ENCODE measurements at regions not wholly inside any gene's neighbourhood (a gene's known extent, or its start where the extent isn't known, plus 50 kb on each side); places are given as distances from the start of the nearest gene placed in this dataset.

GRCh38 chr18:2340335-2340734 lies 231.0 kb downstream of the METTL4 start:
- H4K8ac ChIP-seq (ENCODE audit: low read depth, low read length) = no peak overlapping the region
- H3K9ac ChIP-seq (ENCODE audit: low read length) = no peak overlapping the region
- H3K9me3 ChIP-seq (ENCODE audit: insufficient read depth, low read depth, low read length) = no peaks in the 10 kb centered on the region
- no peaks in the 10 kb centered on the region for H3K27me3 ChIP-seq (ENCODE audit: insufficient read depth, low read length)
- H3K4me3 ChIP-seq (ENCODE audit: low read depth, low read length) = no peak overlapping the region
- no peak overlapping the region for H3K18ac ChIP-seq (ENCODE audit: low read length)
- H3K79me2 ChIP-seq (ENCODE audit: control insufficient read depth, insufficient read depth, low read length, poor library complexity) = no peaks in the 10 kb centered on the region
- no peak overlapping the region for H4K91ac ChIP-seq (ENCODE audit: low read depth, low read length)
- no peak overlapping the region for H3K14ac ChIP-seq (ENCODE audit: low read length)
- no peak overlapping the region for H3K23ac ChIP-seq (ENCODE audit: low read length)
- no peak overlapping the region for H4K12ac ChIP-seq (ENCODE audit: low read depth, low read length)
- no CpG with 5 or more reads among the region's 4 CpGs for WGBS (ENCODE audit: extremely low coverage, insufficient coverage, insufficient read length)
- H3K36me3 ChIP-seq (ENCODE audit: control insufficient read depth in 1 of 2, insufficient read depth in 2 of 2, low read length in 2 of 2) = no peaks in the 10 kb centered on the region
- DNase-seq = no peak
- no peak overlapping the region for H3K27ac ChIP-seq (ENCODE audit: low read depth, low read length)
- no peak overlapping the region for H2AFZ ChIP-seq (ENCODE audit: insufficient read depth, low read length, poor library complexity)
- no peak overlapping the region for H2BK5ac ChIP-seq (ENCODE audit: low read depth, low read length, poor library complexity)
- H3K4me1 ChIP-seq (ENCODE audit: control insufficient read depth in 1 of 2, insufficient read depth in 2 of 2, low read length in 2 of 2) = peaks cover 4% of the 10 kb centered on the region in 2 experiments
- no peak overlapping the region for H2BK12ac ChIP-seq (ENCODE audit: low read length)
- H2AK5ac ChIP-seq (ENCODE audit: low read length) = no peak overlapping the region
- no peak overlapping the region for H3K4ac ChIP-seq (ENCODE audit: low read depth, low read length)
- no peak overlapping the region for H3K4me2 ChIP-seq (ENCODE audit: low read length)
- H2BK120ac ChIP-seq (ENCODE audit: insufficient read depth, low read length, poor library complexity) = no peak overlapping the region
- H3K79me1 ChIP-seq (ENCODE audit: low read length) = peaks cover 2% of the 10 kb centered on the region

GRCh38 chr18:2348003-2348402 lies 223.3 kb downstream of the METTL4 start:
- Histone ChIP-seq H4K12ac (ENCODE audit: low read depth, low read length) (no peak overlapping the region), H3K23ac (ENCODE audit: low read length) (no peak overlapping the region), H3K4ac (ENCODE audit: low read depth, low read length) (no peak overlapping the region), H4K8ac (ENCODE audit: low read depth, low read length) (no peak overlapping the region), H3K4me3 (ENCODE audit: low read depth, low read length) (no peak overlapping the region), H2AFZ (ENCODE audit: insufficient read depth, low read length, poor library complexity) (no peak overlapping the region), H3K14ac (ENCODE audit: low read length) (no peak overlapping the region), H3K79me1 (ENCODE audit: low read length) (peaks cover 8% of the 10 kb centered on the region), H2BK12ac (ENCODE audit: low read length) (no peak overlapping the region), H3K4me1 (ENCODE audit: control insufficient read depth in 1 of 2, insufficient read depth in 2 of 2, low read length in 2 of 2) (peaks cover 8% of the 10 kb centered on the region in 2 experiments), H2BK5ac (ENCODE audit: low read depth, low read length, poor library complexity) (no peak overlapping the region), H3K36me3 (ENCODE audit: control insufficient read depth in 1 of 2, insufficient read depth in 2 of 2, low read length in 2 of 2) (no peaks in the 10 kb centered on the region), H3K27ac (ENCODE audit: low read depth, low read length) (no peak overlapping the region), H3K18ac (ENCODE audit: low read length) (no peak overlapping the region), H3K79me2 (ENCODE audit: control insufficient read depth, insufficient read depth, low read length, poor library complexity) (no peaks in the 10 kb centered on the region), H2BK120ac (ENCODE audit: insufficient read depth, low read length, poor library complexity) (no peak overlapping the region), H2AK5ac (ENCODE audit: low read length) (no peak overlapping the region), H3K9me3 (ENCODE audit: insufficient read depth, low read depth, low read length) (no peaks in the 10 kb centered on the region), H3K4me2 (ENCODE audit: low read length) (no peak overlapping the region), H3K27me3 (ENCODE audit: insufficient read depth, low read length) (no peaks in the 10 kb centered on the region), H4K91ac (ENCODE audit: low read depth, low read length) (no peak overlapping the region), H3K9ac (ENCODE audit: low read length) (no peak overlapping the region)
- DNase-seq = no peak
- no CpG with 5 or more reads among the region's 5 CpGs for WGBS (ENCODE audit: extremely low coverage, insufficient coverage, insufficient read length)

GRCh38 chr18:2351126-2351850 lies 220.0 kb downstream of the METTL4 start:
- H3K79me1 ChIP-seq (ENCODE audit: low read length) = peaks cover 8% of the 10 kb centered on the region
- H2BK5ac ChIP-seq (ENCODE audit: low read depth, low read length, poor library complexity) = peak overlapping the region; percentile 80
- H3K18ac ChIP-seq (ENCODE audit: low read length) = peak overlapping the region; percentile 73
- H3K23ac ChIP-seq (ENCODE audit: low read length) = no peak overlapping the region
- no peak overlapping the region for H3K9ac ChIP-seq (ENCODE audit: low read length)
- H4K8ac ChIP-seq (ENCODE audit: low read depth, low read length) = peak overlapping the region; percentile 80
- H3K9me3 ChIP-seq (ENCODE audit: insufficient read depth, low read depth, low read length) = no peaks in the 10 kb centered on the region
- no peak overlapping the region for H3K4me3 ChIP-seq (ENCODE audit: low read depth, low read length)
- peak; percentile 62 to 67 for DNase-seq
- H2BK120ac ChIP-seq (ENCODE audit: insufficient read depth, low read length, poor library complexity) = peak overlapping the region; percentile 87
- no peaks in the 10 kb centered on the region for H3K79me2 ChIP-seq (ENCODE audit: control insufficient read depth, insufficient read depth, low read length, poor library complexity)
- H3K27me3 ChIP-seq (ENCODE audit: insufficient read depth, low read length) = no peaks in the 10 kb centered on the region
- peak overlapping the region; percentile 61 for H3K14ac ChIP-seq (ENCODE audit: low read length)
- H2AK5ac ChIP-seq (ENCODE audit: low read length) = no peak overlapping the region
- peak overlapping the region; percentile 49 for H3K4me2 ChIP-seq (ENCODE audit: low read length)
- peak overlapping the region; percentile 71 for H3K27ac ChIP-seq (ENCODE audit: low read depth, low read length)
- H2AFZ ChIP-seq (ENCODE audit: insufficient read depth, low read length, poor library complexity) = no peak overlapping the region
- H3K4me1 ChIP-seq (ENCODE audit: control insufficient read depth in 1 of 2, insufficient read depth in 2 of 2, low read length in 2 of 2) = peaks cover 8% of the 10 kb centered on the region in 2 experiments
- H4K12ac ChIP-seq (ENCODE audit: low read depth, low read length) = peak overlapping the region; percentile 77
- H3K4ac ChIP-seq (ENCODE audit: low read depth, low read length) = peak overlapping the region; percentile 27
- no peak overlapping the region for H2BK12ac ChIP-seq (ENCODE audit: low read length)
- no CpG with 5 or more reads among the region's 31 CpGs for WGBS (ENCODE audit: extremely low coverage, insufficient coverage, insufficient read length)
- peak overlapping the region; percentile 91 for H4K91ac ChIP-seq (ENCODE audit: low read depth, low read length)
- no peaks in the 10 kb centered on the region for H3K36me3 ChIP-seq (ENCODE audit: control insufficient read depth in 1 of 2, insufficient read depth in 2 of 2, low read length in 2 of 2)

GRCh38 chr18:2354292-2354691 lies 217.0 kb downstream of the METTL4 start:
- Histone ChIP-seq H3K36me3 (ENCODE audit: control insufficient read depth in 1 of 2, insufficient read depth in 2 of 2, low read length in 2 of 2) (no peaks in the 10 kb centered on the region), H3K18ac (ENCODE audit: low read length) (no peak overlapping the region), H2BK12ac (ENCODE audit: low read length) (no peak overlapping the region), H3K9ac (ENCODE audit: low read length) (no peak overlapping the region), H2AK5ac (ENCODE audit: low read length) (no peak overlapping the region), H3K79me1 (ENCODE audit: low read length) (peaks cover 9% of the 10 kb centered on the region), H2BK120ac (ENCODE audit: insufficient read depth, low read length, poor library complexity) (no peak overlapping the region), H3K4ac (ENCODE audit: low read depth, low read length) (no peak overlapping the region), H3K4me3 (ENCODE audit: low read depth, low read length) (no peak overlapping the region), H3K4me1 (ENCODE audit: control insufficient read depth in 1 of 2, insufficient read depth in 2 of 2, low read length in 2 of 2) (peaks cover 8 to 10% of the 10 kb centered on the region in 2 experiments), H3K9me3 (ENCODE audit: insufficient read depth, low read depth, low read length) (no peaks in the 10 kb centered on the region), H3K14ac (ENCODE audit: low read length) (no peak overlapping the region), H3K79me2 (ENCODE audit: control insufficient read depth, insufficient read depth, low read length, poor library complexity) (no peaks in the 10 kb centered on the region), H2AFZ (ENCODE audit: insufficient read depth, low read length, poor library complexity) (no peak overlapping the region), H4K12ac (ENCODE audit: low read depth, low read length) (no peak overlapping the region), H4K91ac (ENCODE audit: low read depth, low read length) (no peak overlapping the region), H3K27ac (ENCODE audit: low read depth, low read length) (no peak overlapping the region), H4K8ac (ENCODE audit: low read depth, low read length) (no peak overlapping the region), H3K27me3 (ENCODE audit: insufficient read depth, low read length) (no peaks in the 10 kb centered on the region), H3K23ac (ENCODE audit: low read length) (no peak overlapping the region), H3K4me2 (ENCODE audit: low read length) (no peak overlapping the region), H2BK5ac (ENCODE audit: low read depth, low read length, poor library complexity) (no peak overlapping the region)
- no peak for DNase-seq
- WGBS (ENCODE audit: extremely low coverage, insufficient coverage, insufficient read length) = no CpG with 5 or more reads among the region's 5 CpGs

Measured in trophoblast cell (in vitro differentiated cells and primary cell).